CD14-positive monocyte (primary cell): ENCODE measurements at regions not wholly inside any gene's neighbourhood (a gene's known extent, or its start where the extent isn't known, plus 50 kb on each side); places are given as distances from the start of the nearest gene placed in this dataset.

Experiments used
- DNase-seq, 3 donors: peaks; one replicate each; pipeline ENCODE4 v3.0.0-alpha.2; 2011 to 2022
- H2AFZ ChIP-seq: 2 replicates; pipeline ENCODE4 v1.6.0; 2012; ENCODE audit warnings: mild to moderate bottlenecking, low read depth, low read length, inconsistent platforms; ENCODE audit not compliant: insufficient read depth, poor library complexity, severe bottlenecking
- H3K27ac ChIP-seq, 2 donors: 1 replicate in 1 of 2; 2 replicates in 1 of 2; pipeline ENCODE4 v1.5.1; 2012 to 2013; ENCODE audit warnings: low read length in 2 of 2, control low read depth in 1 of 2, inconsistent platforms in 1 of 2, low read depth in 1 of 2, mild to moderate bottlenecking in 1 of 2
- H3K27me3 ChIP-seq, 2 donors: one replicate each; pipeline versions ENCODE4 v1.6.0 to v1.6.1; 2011 to 2013; ENCODE audit warnings: low read length in 2 of 2; ENCODE audit not compliant: control insufficient read depth in 2 of 2, insufficient read depth in 2 of 2
- H3K36me3 ChIP-seq, 2 donors: replicated peaks in 1 of 2; 1 replicate in 1 of 2; 2 replicates in 1 of 2; pipeline versions ENCODE4 v1.5.1 to v1.6.1; 2012 to 2013; ENCODE audit warnings: low read length in 2 of 2, control low read depth in 1 of 2, inconsistent platforms in 1 of 2, mild to moderate bottlenecking in 1 of 2; ENCODE audit not compliant: insufficient read depth in 2 of 2, control insufficient read depth in 1 of 2
- H3K4me1 ChIP-seq, 2 donors: 1 replicate in 1 of 2; 2 replicates in 1 of 2; pipeline versions ENCODE4 v1.5.1 to v1.6.1; 2012 to 2013; ENCODE audit warnings: low read length in 2 of 2, control low read depth in 1 of 2, inconsistent platforms in 1 of 2, mild to moderate bottlenecking in 1 of 2, moderate library complexity in 1 of 2; ENCODE audit not compliant: insufficient read depth in 2 of 2, control insufficient read depth in 1 of 2
- H3K4me2 ChIP-seq: replicated peaks from 2 replicates; pipeline ENCODE3; 2012; ENCODE audit warnings: low read length, moderate library complexity, mild to moderate bottlenecking; ENCODE audit not compliant: poor library complexity, severe bottlenecking; ENCODE audit errors: extremely low read depth
- H3K4me3 ChIP-seq, 3 experiments: fragments of 200-600 bp in 1 of 3; sonication (generic) in 1 of 3; replicated peaks in 1 of 3; 1 replicate in 2 of 3; 2 replicates in 1 of 3; pipeline ENCODE4 v1.5.1; 2011 to 2013; ENCODE audit warnings: low read length in 3 of 3, mild to moderate bottlenecking in 3 of 3, control low read depth in 2 of 3, low read depth in 2 of 3, inconsistent platforms in 1 of 3, moderate library complexity in 1 of 3
- H3K79me2 ChIP-seq: 2 replicates; pipeline ENCODE4 v1.6.0; 2012; ENCODE audit warnings: mild to moderate bottlenecking, control low read depth, inconsistent platforms, low read length, moderate library complexity; ENCODE audit not compliant: insufficient read depth
- H3K9ac ChIP-seq: 2 replicates; pipeline ENCODE4 v1.6.0; 2017; ENCODE audit warnings: low read length, mild to moderate bottlenecking; ENCODE audit not compliant: insufficient read depth, poor library complexity, severe bottlenecking
- H3K9me3 ChIP-seq, 2 donors: replicated peaks in 1 of 2; 1 replicate in 1 of 2; 2 replicates in 1 of 2; pipeline versions ENCODE4 v1.5.1 to v1.6.1; 2012 to 2013; ENCODE audit warnings: low read length in 2 of 2, control low read depth in 1 of 2; ENCODE audit not compliant: control insufficient read depth in 1 of 2, insufficient read depth in 1 of 2
- H4K20me1 ChIP-seq: 2 replicates; pipeline ENCODE4 v1.6.0; 2012; ENCODE audit warnings: mild to moderate bottlenecking, low read length, control low read depth, moderate library complexity; ENCODE audit not compliant: insufficient read depth
- H3K27ac Mint-ChIP-seq, 7 donors: one replicate each; pipeline ENCODE4 v1.8.0; 2020; ENCODE audit warnings: mild to moderate bottlenecking in 7 of 7, mixed read lengths in 7 of 7, moderate library complexity in 6 of 7, inconsistent platforms in 2 of 7
- H3K27me3 Mint-ChIP-seq, 3 donors: one replicate each; pipeline ENCODE4 v1.8.0; 2021 to 2022; ENCODE audit warnings: low read depth in 3 of 3, mild to moderate bottlenecking in 3 of 3, mixed read lengths in 3 of 3, moderate library complexity in 3 of 3, inconsistent platforms in 1 of 3
- H3K36me3 Mint-ChIP-seq, 2 donors: one replicate each; pipeline ENCODE4 v1.8.0; 2020; ENCODE audit warnings: mixed read lengths in 2 of 2, inconsistent platforms in 1 of 2, mild to moderate bottlenecking in 1 of 2
- H3K4me1 Mint-ChIP-seq: one replicate; pipeline ENCODE4 v1.8.0; 2020; ENCODE audit warnings: mild to moderate bottlenecking, mixed read lengths
- H3K4me3 Mint-ChIP-seq, 2 donors: one replicate each; pipeline ENCODE4 v1.8.0; 2020; ENCODE audit warnings: mild to moderate bottlenecking in 2 of 2, mixed read lengths in 2 of 2, moderate library complexity in 1 of 2
- H3K9me3 Mint-ChIP-seq, 7 donors: one replicate each; pipeline ENCODE4 v1.8.0; 2020 to 2022; ENCODE audit warnings: mixed read lengths in 7 of 7, mild to moderate bottlenecking in 6 of 7, moderate library complexity in 6 of 7, inconsistent platforms in 2 of 7
- WGBS: methylation state at CpG from one replicate; pipeline ENCODE4 v1.1.5; 2013; ENCODE audit warnings: missing lambda C conversion rate; ENCODE audit not compliant: insufficient coverage; 5-methylcytosine and 5-hydroxymethylcytosine counted together
- intact Hi-C, 2 donors: fragments of 100-400 bp; cut with micrococcal nuclease; formaldehyde crosslinking; loops; one replicate each; pipeline versions ENCODE4 v1.15.0 to v1.15.1; 2023
- TF ChIP-seq, protein P1 (sequence below): fragments of 200-600 bp; IDR thresholded peaks from one replicate; pipeline ENCODE4 v1.8.0; 2022; ENCODE audit warnings: antibody characterized with exemption, mild to moderate bottlenecking

DNA sequence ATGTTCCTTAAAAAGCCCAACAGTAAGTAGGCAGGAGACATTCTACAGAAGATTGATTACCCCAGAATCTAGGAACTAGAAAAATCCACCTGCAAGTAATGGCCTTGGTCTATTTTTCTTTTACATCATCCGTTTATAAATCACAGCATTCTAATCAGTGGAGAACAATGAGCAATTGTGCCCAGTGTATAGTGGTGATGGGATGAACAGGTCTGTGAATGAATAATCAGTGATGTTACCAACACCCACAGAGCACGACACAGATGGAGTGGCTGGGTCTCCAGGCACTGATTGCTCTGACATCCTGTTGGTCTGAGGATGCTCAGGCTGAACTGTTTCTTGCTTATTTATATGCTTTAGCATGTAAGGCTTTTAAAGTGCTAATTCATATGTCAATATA, 1251.2 kb upstream of the CDH8 start:
- TF ChIP-seq, protein P1, sequence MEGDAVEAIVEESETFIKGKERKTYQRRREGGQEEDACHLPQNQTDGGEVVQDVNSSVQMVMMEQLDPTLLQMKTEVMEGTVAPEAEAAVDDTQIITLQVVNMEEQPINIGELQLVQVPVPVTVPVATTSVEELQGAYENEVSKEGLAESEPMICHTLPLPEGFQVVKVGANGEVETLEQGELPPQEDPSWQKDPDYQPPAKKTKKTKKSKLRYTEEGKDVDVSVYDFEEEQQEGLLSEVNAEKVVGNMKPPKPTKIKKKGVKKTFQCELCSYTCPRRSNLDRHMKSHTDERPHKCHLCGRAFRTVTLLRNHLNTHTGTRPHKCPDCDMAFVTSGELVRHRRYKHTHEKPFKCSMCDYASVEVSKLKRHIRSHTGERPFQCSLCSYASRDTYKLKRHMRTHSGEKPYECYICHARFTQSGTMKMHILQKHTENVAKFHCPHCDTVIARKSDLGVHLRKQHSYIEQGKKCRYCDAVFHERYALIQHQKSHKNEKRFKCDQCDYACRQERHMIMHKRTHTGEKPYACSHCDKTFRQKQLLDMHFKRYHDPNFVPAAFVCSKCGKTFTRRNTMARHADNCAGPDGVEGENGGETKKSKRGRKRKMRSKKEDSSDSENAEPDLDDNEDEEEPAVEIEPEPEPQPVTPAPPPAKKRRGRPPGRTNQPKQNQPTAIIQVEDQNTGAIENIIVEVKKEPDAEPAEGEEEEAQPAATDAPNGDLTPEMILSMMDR: no peak
- Histone ChIP-seq H3K36me3 (no peaks in the 10 kb centered on the region), H4K20me1 (no peaks in the 10 kb centered on the region), H2AFZ (no peak overlapping the region), H3K9ac (no peak overlapping the region), H3K27me3 (no peaks in the 10 kb centered on the region), H3K27ac (no peak overlapping the region), H3K79me2 (no peaks in the 10 kb centered on the region), H3K4me1 (no peaks in the 10 kb centered on the region), H3K9me3 (no peaks in the 10 kb centered on the region), H3K4me2 (no peak overlapping the region), H3K4me3 (no peak overlapping the region)
- no peak for DNase-seq
- intact Hi-C loops: no loop called here
- H3K4me3 Mint-ChIP-seq: no peak overlapping the region
- no peaks in the 10 kb centered on the region for H3K36me3 Mint-ChIP-seq
- WGBS: no CpG with 5 or more reads among the region's 2 CpGs
- H3K27me3 Mint-ChIP-seq: peaks cover 0 to 1% (median 0%) of the 10 kb centered on the region in 3 donors
- H3K9me3 Mint-ChIP-seq: no peaks in the 10 kb centered on the region
- H3K27ac Mint-ChIP-seq: no peak overlapping the region
- no peaks in the 10 kb centered on the region for H3K4me1 Mint-ChIP-seq

DNA sequence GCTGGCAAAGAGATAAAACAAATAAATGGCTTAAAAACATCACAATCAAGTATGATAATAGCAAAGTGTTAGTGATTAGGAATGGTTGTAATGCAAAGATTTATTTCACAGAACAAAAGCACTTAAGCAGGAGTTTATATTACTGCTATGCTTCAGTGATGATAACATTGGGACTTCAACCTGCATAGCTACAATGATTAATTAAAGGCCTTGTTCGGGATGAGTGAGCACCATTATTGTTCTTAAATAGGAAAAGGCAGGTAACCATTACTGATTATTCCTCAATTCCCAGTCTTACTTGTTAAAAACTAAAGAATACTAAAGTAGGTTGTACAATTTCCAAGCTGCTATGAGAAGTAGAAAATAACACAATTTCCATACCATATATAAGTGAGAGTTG, 1247.5 kb upstream of the CDH8 start:
- H3K27me3 ChIP-seq: no peaks in the 10 kb centered on the region
- WGBS: no CpG with 5 or more reads among the region's 1 CpG

More for the DNA sequence above, 1247.5 kb upstream of the CDH8 start:
- Histone ChIP-seq H4K20me1 (no peaks in the 10 kb centered on the region), H3K27ac (no peak overlapping the region), H3K9me3 (no peaks in the 10 kb centered on the region), H3K79me2 (no peaks in the 10 kb centered on the region), H3K4me1 (no peaks in the 10 kb centered on the region), H3K4me2 (no peak overlapping the region), H3K4me3 (no peak overlapping the region), H3K9ac (no peak overlapping the region), H3K36me3 (no peaks in the 10 kb centered on the region), H2AFZ (no peak overlapping the region)
- intact Hi-C loops: no loop called here
- Mint-ChIP-seq H3K27ac (no peak overlapping the region), H3K4me3 (no peak overlapping the region), H3K4me1 (no peaks in the 10 kb centered on the region), H3K36me3 (no peaks in the 10 kb centered on the region), H3K27me3 (no peaks in the 10 kb centered on the region), H3K9me3 (no peaks in the 10 kb centered on the region)
- DNase-seq: no peak
- TF ChIP-seq, protein P1: no peak
